WTC11 (cell line): ENCODE measurements at regions not wholly inside any gene's neighbourhood (a gene's known extent, or its start where the extent isn't known, plus 50 kb on each side); places are given as distances from the start of the nearest gene placed in this dataset.

Source experiments
- IRF2 ChIP-seq: sonication (generic); formaldehyde crosslinking; IDR thresholded peaks from 2 replicates; pipeline ENCODE4 v1.8.0; 2022; ENCODE audit warnings: low read depth, missing genetic modification reagents, borderline replicate concordance
- RORB ChIP-seq: fragments of 250-450 bp; sonication (Bioruptor Pico); IDR thresholded peaks from 2 replicates; pipeline ENCODE4 v1.9.0; 2021; ENCODE audit warnings: mild to moderate bottlenecking

GRCh38 chr5:2103940-2104339 lies 221.2 kb upstream of the IRX4 start:
- no peak for TF ChIP-seq IRF2 (CRISPR knock-in tag)
- no peak for TF ChIP-seq RORB (CRISPR knock-in tag)
